ENCODE measurements at regions not wholly inside any gene's neighbourhood (a gene's known extent, or its start where the extent isn't known, plus 50 kb on each side); places are given as distances from the start of the nearest gene placed in this dataset.

DNA sequence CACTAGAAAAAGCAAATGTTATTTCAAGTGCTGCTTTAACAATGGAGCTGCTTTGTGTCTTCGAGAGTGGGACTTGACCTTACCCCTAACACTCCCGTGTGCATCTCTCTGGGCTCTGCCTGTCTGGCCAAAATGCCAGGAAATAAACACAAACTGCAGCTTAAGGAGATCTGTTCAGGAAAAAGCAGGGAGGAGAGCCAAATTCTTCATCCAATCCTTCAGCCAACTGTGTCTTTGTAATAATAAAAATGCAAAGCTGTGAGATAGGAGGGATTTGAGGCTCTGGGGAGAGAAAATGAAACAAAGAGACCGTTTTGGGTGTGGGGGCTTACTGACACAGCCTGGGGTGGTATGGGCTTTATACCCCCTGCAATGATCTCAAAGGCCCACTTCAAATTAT, 85.8 kb upstream of the WSCD2 start:
- DNase-seq: no peak

DNA sequence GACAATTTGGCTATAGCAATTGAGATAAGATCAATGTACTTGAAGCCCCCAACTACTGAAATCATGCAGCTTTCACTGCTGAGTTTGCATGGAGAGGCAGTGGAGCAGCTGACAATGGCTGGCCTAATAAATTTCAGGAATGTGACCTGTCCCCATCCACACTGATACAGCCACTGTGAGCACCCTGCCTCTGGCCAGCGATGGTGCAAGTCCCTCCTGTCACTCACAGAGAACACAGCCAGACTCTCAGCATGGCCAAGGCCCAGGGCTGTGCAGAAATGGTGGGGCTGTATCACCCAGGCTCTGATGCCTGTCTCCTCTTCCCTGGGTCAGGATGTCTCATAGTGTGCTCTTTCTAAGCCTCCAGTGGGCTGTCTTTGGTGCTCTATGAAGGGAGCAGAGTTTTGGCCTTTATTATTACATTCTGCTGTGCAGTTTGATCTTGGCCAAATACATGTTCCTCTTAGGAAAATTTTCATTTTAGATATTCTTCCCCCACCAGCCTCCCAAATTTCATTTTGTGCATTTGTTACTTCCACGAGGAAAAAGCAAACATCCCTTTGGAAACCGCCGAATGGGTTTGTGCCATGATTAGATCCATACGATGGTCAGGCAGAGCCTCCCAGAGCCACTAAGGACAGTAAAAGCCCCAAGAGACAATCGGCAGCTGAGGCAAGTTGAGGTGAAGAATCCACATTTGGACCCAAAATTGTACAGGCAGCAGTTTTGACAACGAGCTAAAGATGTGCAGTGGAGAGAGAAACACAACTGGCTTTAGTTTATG, 85.1 kb upstream of the WSCD2 start:
- DNase-seq: no peak

DNA sequence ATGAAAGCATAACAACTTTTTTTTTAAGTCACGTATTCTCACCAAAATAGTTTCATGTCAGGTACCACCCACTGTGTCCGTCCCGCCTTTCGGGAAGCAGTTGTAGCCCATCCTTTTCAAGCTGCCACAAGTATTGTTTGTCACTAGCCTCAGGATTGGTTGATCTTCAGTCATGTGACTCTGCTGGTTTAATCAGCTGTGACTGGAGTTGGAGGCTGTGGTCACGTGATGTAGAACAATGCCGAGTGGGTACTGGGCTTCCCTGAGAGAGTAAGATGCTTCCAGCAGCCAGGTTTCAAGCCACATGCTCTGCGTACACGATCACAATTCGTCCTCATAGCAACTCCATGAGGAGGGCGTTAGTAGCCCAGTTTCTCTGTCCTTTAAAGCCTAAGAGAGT, 83.0 kb upstream of the WSCD2 start:
- no peak for DNase-seq

DNA sequence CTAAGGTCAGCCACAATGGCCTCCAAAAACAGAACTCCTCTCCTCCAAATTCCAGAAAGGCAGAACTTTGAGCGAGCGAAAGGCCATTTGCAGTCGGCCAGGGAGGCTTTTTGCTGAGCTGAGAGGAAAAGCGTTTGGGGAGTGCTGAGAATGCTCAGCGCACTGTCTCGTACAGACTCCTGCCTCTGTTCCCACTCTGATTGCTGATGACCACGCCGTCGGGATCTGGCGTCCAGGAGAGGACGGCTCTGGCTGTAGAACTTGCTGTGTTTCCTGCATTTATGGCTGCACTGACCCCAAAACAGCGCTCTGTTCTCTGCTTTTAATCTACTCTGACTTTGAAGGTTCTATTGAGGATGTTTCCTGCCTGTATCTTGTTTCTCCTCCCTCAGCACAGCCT, 82.4 kb upstream of the WSCD2 start:
- no peak for DNase-seq

DNA sequence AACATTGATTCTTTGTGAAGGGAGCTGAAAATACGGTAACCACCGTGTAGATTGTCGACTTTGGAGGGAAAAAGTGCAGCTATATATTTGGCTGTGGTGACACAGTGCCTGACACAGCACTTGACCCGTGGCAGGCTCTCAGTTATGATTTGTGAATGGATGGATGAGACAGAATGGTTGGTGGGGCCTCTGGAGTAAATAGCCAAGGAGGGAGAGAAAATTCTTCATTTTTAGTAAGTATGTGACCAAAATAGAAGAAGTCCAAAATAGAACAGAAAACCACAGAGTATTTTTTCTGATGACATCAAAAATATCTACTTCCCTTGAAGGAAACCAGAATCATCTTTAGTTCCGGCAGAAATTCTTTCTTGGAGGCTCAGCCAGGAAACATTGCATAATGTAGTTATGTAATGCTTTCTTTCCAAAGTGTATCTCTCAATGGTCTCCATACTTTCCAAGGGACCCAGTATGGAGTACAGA, 82.0 kb upstream of the WSCD2 start:
- no peak for DNase-seq

DNA sequence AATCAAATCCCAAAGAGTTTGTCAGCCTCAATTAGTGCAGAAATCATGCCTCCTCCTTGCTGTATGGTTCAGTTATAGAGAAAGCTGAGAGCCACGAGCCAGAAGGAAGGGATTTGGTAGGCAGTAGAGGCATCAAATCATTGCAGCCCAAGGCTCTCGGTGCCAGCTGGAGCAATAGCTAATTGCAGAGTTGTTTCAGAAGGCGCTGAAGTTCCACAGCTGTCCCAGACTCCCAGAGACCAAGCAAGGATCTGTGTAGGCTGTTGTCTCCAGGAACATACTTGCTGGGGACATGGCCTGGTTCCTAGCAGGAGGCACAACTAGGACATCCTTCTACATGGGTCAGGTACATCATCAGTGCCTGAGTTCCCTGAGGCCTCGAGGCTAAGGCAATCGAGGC, 80.4 kb upstream of the WSCD2 start:
- no peak for DNase-seq

DNA sequence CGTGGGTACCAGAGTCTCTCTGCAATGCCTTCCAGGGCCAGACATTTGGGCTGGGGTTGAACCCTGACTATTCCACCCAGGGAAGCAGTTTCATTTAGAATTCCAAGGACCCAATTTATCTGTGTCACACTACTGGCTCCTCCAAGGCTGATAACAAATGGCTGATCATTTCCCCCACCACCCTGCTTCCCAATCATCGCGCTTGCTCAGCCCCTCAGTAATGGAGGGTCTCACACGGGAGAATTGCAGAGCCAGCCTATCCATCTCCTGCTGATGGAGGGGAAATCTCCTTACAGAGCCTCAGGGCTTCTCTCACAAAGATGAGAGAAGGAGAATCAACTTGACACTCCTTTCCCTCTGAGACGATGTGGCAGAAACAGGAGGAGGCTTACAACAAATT, 78.4 kb upstream of the WSCD2 start:
- DNase-seq: no peak

DNA sequence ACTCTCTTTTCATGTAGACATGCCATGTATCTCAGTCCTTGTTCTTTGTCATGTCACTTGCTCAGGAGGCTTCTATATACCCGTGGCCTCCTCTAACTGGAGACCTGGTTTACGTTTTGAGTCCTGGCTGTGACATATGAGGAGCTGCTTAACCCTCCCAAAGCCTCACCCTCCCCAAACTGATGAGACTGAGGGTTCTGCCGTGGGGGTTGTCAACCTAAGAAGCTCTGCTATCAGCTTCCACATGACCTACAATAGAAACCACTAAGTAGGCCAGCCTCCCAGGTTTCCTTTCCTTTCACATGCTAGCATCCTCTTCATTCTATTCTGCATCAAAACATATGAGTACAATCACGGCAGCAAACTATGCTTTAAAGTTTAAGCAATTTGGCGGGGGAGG, 76.8 kb upstream of the WSCD2 start:
- no peak for DNase-seq

DNA sequence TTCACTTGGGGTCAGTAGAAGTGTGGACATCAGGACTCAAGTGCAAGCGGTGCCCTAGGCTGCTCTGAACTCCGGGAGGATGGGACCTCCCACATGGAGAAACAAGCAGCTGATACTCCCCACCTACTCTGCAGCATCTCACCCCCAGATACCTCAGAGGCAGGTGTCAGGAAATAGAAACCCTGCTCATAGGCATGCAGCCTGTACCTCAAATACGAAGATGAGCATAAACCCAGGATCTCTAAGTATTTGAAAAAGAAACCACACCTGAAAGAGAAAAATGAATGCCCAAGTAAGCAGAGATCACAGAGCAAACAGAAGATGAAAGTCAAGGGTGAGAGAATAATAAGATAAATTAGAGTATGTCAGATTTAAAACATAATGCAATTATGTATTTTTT, 75.6 kb upstream of the WSCD2 start:
- no peak for DNase-seq

DNA sequence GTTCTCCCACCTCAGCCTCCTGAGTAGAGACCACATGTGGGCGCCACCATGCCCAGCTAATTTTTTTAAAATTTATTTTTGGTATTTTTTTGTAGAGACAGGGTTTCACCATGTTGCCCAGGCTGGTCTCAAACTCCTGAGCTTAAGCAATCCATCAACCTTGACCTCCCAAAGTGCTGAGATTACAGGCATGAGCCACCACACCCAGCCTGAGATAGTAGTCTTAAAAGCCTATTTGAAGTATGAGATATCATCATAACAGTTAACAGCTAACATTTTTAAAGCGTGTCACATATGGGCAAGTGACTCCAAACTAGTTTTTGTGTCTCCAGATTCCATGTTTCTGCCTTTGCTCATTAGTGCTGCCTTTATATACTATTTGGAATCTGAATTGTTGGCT, 74.6 kb upstream of the WSCD2 start:
- DNase-seq: no peak

DNA sequence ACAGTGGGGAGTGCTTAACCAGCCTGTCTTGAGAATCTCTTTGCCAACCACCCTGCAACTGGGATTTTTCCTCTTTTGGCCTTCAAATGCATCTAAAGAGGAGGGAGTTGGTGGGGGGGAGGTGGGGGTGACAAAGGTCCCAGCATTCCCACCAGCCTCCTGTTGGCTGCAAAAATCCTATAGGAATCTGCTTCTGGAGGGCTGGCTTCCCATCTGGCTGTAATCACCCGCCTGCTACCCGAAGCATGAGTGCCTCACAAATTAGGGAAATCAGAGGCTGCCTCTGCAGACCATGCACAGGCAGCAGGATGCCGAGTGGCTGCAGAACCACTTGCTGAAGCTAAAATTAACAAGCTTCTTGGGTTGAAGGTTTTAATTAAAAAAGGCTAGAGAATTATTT, 73.9 kb upstream of the WSCD2 start:
- DNase-seq: no peak

DNA sequence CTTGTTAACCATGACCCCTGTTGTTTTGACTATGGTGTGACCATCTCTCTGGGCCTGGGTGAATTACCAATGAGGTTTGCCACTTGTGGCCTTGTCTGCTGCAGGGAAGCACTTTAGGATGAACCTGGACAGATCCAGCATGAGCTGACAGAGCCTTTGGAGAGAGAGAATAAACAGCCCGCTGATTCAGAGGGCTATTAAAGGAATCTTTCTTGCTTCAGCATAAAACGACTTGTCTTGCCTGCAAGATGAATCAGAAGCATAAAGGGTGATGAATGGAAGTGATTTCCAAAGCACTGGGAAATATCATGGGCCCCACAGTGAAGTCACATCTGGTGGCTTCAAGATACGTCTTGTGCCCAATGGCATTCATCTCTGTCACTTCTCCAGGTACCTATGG, 69.0 kb upstream of the WSCD2 start:
- no peak for DNase-seq

DNA sequence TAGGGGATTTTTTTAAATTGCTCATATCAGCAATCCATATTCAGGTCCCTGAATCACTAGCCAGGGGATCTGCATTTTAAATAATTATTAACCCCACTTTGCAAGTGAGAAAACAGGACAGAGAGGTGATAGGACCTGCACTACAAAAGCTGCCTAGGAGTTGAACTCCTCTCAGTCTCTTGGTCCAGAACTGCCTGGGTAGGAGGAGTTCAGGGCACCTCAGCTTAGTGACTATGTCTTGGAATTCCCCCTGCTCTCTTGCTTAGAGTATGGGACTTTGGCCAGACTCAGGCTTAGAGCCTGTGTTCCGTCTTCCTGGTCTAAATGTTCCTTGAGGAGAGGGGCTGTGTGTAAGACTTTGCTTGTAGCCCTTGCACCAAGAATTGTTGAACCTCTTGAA, 68.2 kb upstream of the WSCD2 start:
- no peak for DNase-seq

DNA sequence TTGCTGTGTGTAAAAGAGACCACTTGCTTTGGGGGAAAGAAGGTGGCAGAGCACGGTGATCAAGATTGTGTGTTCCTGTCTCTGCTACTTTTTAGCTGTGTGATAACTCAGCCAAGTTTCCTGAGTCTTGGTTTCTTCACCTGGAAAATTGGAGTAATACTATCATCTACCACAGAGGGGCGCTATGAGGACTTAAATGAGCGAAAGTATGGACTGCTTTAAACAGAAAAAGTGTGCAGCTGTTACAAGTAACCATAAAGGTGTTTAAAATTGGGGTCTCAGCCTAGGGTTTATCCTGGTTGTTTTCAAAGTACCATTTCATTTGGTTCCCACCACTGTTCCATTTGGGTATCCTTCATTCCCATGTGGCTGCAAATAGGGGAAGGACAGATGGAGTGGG, 65.9 kb upstream of the WSCD2 start:
- DNase-seq: no peak

DNA sequence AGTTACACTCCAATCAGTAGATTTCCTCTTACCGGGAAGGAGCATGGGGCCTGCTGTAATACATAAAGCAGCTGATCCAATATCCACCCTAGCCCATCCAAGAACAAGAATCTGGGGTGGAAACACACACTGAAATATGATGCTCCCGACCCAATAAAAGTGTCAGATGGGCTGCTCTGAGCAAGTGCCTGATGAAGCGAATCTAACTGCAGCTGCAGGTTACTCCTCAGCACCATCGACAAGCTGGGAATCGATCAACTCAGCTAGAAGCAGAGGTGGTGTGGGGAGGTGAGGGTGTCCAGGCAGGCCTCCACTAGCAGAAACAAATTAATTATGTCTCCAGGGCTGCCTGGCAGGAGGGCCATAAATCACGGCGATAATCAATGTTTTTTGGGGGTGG, 64.0 kb upstream of the WSCD2 start:
- DNase-seq: no peak

DNA sequence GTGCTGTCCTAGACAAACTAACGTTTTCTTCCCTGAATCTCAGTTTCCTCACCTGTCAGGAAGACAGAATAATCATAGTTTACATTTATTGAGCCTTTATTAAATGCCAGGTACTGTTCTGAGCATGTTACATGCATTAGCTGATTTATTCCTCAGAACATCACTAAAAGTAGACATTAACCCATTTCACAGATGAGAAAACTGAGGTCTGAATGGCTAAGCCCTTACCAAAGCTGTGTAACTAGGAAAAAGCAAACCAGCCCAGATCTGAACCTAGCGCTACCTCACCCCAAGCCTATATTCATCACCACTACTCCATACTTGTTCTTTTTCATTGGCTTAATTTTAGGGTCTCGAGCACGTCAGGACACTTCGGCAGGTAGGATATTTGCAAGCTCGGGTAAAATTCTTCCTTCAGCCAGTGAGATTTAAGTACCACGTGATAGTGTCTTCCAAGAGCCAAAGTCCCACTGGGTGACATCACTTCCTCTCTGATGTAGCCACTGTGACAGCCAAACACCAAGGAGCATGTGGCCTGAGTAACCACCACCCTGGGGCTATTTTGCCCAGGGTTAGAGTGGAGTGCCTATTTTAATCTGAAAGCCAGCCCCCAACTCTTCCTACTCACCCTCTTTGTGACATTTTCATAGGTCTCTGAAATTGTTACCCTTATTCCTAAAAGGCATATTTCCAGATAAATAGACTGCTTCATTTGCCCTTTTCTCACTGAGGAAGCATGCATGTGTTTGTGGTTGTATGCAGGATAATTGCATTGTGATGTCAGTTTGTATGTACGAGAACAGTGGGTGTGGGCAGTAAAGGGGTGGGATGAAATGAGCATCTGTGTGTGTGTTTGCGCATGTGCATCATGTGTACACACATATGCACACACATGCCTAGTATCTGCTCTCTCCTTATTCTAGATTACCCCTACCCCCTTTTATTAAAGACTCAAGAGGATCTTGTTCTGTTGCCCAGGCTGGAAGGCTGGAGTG, 62.2 kb upstream of the WSCD2 start:
- DNase-seq: no peak

DNA sequence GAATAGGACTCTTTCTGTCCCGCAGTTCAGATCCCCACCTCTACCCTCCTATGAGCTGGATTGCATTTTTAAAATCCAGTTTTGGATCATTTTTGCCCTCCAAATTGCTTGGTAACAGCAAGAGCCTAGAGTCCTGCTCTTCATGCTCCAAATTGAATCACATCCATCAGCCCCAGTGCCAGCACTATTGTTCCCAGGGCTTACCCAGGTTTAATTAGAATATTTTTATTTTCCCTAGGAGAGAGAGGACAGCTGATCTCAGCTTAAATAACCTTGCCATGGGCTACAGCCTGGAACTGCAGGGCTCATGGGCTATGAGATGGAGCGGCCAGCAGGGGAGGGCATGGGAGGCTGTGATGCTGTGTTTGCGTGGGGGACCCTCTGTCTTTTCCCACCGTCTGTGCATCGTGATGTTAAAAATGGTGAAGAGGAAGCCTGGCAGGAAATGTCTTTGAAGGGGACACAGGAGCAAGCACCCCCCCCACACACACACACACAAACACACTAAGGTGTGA, 59.4 kb upstream of the WSCD2 start:
- DNase-seq: no peak

DNA sequence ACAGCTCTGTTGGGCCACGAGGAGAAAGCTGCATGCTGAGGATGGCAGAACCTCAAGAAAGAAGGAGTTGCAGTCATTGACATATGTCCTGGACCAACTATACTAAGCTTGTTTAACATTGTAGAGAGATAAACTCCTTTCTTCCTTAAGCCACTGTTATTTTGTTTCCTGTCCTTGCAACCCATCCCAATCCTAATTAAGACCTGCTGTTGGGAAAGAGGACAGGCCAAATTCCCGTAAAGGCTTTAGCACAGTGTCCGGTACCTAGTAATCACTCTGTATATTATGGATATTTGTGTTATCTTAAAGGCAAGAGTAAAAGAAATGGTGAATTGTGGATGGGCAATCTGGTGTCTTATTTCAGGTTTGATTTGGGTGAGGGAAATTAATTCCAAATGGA, 53.5 kb upstream of the WSCD2 start:
- no peak for DNase-seq

DNA sequence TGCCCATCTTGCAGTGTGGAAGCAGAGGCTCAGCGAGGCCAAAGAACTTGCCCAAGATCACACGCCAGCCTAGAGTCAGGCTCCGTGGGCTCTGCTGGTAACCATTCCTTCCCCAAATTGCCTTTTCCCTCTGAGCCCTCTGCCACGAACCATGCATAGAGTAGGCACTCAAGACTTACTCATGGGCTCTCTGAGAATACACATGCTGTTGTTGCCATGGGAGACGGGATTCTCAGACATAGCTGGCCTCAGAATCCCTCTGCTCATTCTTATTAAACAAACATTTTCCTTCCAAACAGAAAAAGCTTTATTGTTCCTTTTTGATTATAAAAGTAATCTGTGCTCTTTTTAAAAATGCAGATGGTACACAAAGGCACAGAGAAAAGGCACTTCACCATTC, 52.5 kb upstream of the WSCD2 start:
- no peak for DNase-seq

DNA sequence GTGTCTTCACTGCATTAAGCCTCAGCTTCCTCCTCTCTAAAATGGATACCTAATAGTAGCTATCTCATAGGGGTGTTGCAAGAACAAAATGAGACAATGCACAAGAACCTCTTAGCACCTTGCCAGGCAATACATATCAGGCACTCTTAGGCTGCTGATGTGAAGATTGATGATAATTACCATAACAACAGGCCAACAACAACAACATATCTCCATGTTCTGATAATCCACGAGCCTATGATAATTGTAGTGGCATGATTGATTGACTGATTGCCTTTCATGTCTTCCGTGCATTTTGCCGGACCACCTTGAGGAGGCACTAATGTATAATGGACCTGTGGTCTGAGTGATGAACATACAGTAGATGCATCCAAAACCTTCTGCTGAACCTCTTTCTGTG, 50.7 kb upstream of the WSCD2 start:
- DNase-seq: no peak
